ENCODE measurements at regions not wholly inside any gene's neighbourhood (a gene's known extent, or its start where the extent isn't known, plus 50 kb on each side); places are given as distances from the start of the nearest gene placed in this dataset.

GRCh38 chr7:55265836-55266642 is 99.1 kb upstream of the LANCL2 start:
- no peak for TF ChIP-seq CTCF (conservative IDR thresholded peaks at IDR 0.05; ENCODE audit: low read length)
- no peak for TF ChIP-seq EZH2phosphoT487 (IDR thresholded peaks at IDR 0.05; ENCODE audit: borderline replicate concordance)
